SU-DHL-6 (cell line): ENCODE measurements at regions not wholly inside any gene's neighbourhood (a gene's known extent, or its start where the extent isn't known, plus 50 kb on each side); places are given as distances from the start of the nearest gene placed in this dataset.

Experiments used
- EZH2phosphoT487 ChIP-seq: fragments of 200-600 bp; sonication (generic), shearing (Covaris generic); conservative IDR thresholded peaks from 2 replicates; pipeline ENCODE4 v1.6.1; 2018; ENCODE audit warnings: mild to moderate bottlenecking, antibody characterized with exemption, low read length, moderate library complexity, mixed read lengths
- TF ChIP-seq, protein P1 (sequence below): fragments of 200-600 bp; sonication (generic); IDR thresholded peaks from one replicate; pipeline ENCODE4 v1.5.1; 2017; ENCODE audit warnings: antibody characterized with exemption, mild to moderate bottlenecking, low read length, moderate library complexity; ENCODE audit not compliant: insufficient read depth, poor library complexity, severe bottlenecking

DNA sequence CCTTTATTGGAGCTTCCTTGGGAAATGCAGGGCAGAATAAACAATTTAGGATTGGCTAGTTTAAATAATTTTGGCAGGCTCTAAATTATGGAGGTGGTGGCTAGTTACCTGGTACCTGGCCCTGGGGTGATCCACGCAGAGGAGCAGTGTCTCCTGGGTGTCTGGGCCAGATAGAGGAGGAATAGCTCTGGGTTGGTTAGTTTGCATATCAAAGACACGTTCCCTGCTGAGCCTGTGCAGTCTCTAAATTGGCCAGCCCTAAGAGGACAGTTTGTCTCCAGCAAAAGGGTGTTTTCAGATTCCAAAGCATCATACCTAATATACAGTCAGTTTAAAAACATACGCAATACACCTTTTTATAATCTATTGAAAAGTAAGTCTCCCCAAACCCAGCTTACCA is 333.3 kb upstream of the TPM1 start:
- TF ChIP-seq, protein P1, sequence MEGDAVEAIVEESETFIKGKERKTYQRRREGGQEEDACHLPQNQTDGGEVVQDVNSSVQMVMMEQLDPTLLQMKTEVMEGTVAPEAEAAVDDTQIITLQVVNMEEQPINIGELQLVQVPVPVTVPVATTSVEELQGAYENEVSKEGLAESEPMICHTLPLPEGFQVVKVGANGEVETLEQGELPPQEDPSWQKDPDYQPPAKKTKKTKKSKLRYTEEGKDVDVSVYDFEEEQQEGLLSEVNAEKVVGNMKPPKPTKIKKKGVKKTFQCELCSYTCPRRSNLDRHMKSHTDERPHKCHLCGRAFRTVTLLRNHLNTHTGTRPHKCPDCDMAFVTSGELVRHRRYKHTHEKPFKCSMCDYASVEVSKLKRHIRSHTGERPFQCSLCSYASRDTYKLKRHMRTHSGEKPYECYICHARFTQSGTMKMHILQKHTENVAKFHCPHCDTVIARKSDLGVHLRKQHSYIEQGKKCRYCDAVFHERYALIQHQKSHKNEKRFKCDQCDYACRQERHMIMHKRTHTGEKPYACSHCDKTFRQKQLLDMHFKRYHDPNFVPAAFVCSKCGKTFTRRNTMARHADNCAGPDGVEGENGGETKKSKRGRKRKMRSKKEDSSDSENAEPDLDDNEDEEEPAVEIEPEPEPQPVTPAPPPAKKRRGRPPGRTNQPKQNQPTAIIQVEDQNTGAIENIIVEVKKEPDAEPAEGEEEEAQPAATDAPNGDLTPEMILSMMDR, result no peak
- no peak for TF ChIP-seq EZH2phosphoT487
